Mammary epithelial cell (primary cell): ENCODE measurements at regions not wholly inside any gene's neighbourhood (a gene's known extent, or its start where the extent isn't known, plus 50 kb on each side); places are given as distances from the start of the nearest gene placed in this dataset.

Experiments used
- CTCF ChIP-seq, 2 donors: IDR thresholded peaks in 1 of 2; conservative IDR thresholded peaks in 1 of 2; 2 replicates each; pipeline ENCODE4 v1.5.1; 2011 to 2012; ENCODE audit warnings: inconsistent platforms in 2 of 2, low read length in 2 of 2, mild to moderate bottlenecking in 2 of 2, control low read depth in 1 of 2, low read depth in 1 of 2; ENCODE audit not compliant: insufficient read depth in 1 of 2; ENCODE audit errors: extremely low read depth in 1 of 2
- EZH2 ChIP-seq: IDR thresholded peaks from 2 replicates; pipeline ENCODE4 v1.6.1; 2012; ENCODE audit warnings: low read length, inconsistent platforms, borderline replicate concordance

DNA sequence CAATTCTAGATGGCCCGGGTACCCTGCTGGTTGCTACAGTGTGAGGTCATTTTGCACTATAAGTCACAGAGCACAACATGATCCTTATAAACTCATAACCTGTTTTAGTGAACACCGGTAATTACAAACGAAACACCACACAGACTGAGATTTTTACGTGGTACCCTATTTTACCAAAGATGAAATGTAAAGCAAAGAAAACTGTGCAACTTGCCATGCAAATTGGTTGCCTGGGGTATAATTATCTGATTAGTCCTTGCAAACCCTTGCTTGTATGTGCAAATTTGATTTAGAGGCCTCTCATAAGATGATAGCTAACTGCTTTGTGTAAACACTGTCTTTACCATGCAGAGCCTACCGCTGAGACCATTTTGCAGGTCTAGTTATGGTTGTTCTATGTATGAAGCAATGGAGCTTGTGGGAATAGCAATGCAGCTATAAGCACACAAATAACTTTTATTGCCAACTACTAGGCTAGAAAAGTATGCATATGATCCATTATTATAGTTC, 372.1 kb upstream of the FAR2 start:
- TF ChIP-seq CTCF (conservative IDR thresholded peaks at IDR 0.05 in 1 of 2, IDR thresholded peaks at IDR 0.05 in 1 of 2; ENCODE audit: extremely low read depth in 1 of 2, insufficient read depth in 1 of 2, low read depth in 1 of 2, low read length in 2 of 2) (no peak), EZH2 (no peak)
